Osteoblast (primary cell): ENCODE measurements at regions not wholly inside any gene's neighbourhood (a gene's known extent, or its start where the extent isn't known, plus 50 kb on each side); places are given as distances from the start of the nearest gene placed in this dataset.

Experiments
- DNase-seq: peaks from one replicate; pipeline ENCODE4 v3.0.0; 2011; ENCODE audit warnings: low spot score, mixed read lengths; ENCODE audit not compliant: insufficient read length; ENCODE audit errors: missing footprints
- H2AFZ ChIP-seq: 2 replicates; pipeline ENCODE4 v1.6.0; 2011; ENCODE audit warnings: mild to moderate bottlenecking, low read length
- H3K27ac ChIP-seq: 2 replicates; pipeline ENCODE4 v1.5.1; 2011; ENCODE audit warnings: mild to moderate bottlenecking, low read depth, low read length, moderate library complexity
- H3K27me3 ChIP-seq: 2 replicates; pipeline ENCODE4 v1.6.0; 2012; ENCODE audit warnings: mild to moderate bottlenecking, control low read depth, inconsistent platforms, low read length, moderate library complexity; ENCODE audit not compliant: insufficient read depth
- H3K36me3 ChIP-seq: 2 replicates; pipeline ENCODE4 v1.5.1; 2011; ENCODE audit warnings: mild to moderate bottlenecking, low read length, control low read depth, moderate library complexity; ENCODE audit not compliant: insufficient read depth
- H3K4me1 ChIP-seq: 2 replicates; pipeline ENCODE4 v1.5.1; 2011; ENCODE audit warnings: mild to moderate bottlenecking, low read length, control low read depth, moderate library complexity; ENCODE audit not compliant: insufficient read depth
- H3K4me2 ChIP-seq: 2 replicates; pipeline ENCODE4 v1.6.0; 2011; ENCODE audit warnings: mild to moderate bottlenecking, low read length; ENCODE audit not compliant: insufficient read depth
- H3K4me3 ChIP-seq: fragments of 200-600 bp; sonication (generic); 3 replicates; pipeline ENCODE4 v1.5.1; 2012; ENCODE audit warnings: mild to moderate bottlenecking, low read length, inconsistent platforms; ENCODE audit not compliant: insufficient read depth
- H3K79me2 ChIP-seq: 2 replicates; pipeline ENCODE4 v1.6.0; 2012; ENCODE audit warnings: mild to moderate bottlenecking, low read length, control low read depth, inconsistent platforms; ENCODE audit not compliant: insufficient read depth
- H3K9me3 ChIP-seq: 2 replicates; pipeline ENCODE4 v1.5.1; 2011; ENCODE audit warnings: low read depth, low read length, control low read depth
- H4K20me1 ChIP-seq: 2 replicates; pipeline ENCODE4 v1.6.0; 2012; ENCODE audit warnings: mild to moderate bottlenecking, low read length, control low read depth; ENCODE audit not compliant: insufficient read depth
- CTCF ChIP-seq: IDR thresholded peaks from 2 replicates; pipeline ENCODE4 v1.5.1; 2011; ENCODE audit warnings: mild to moderate bottlenecking, low read depth, low read length, moderate library complexity; ENCODE audit errors: extremely low read depth

GRCh38 chr18:68270017-68270416 is 444.9 kb downstream of the TMX3 start:
- no peaks in the 10 kb centered on the region for H3K36me3 ChIP-seq

GRCh38 chr18:68267583-68267982 is 447.3 kb downstream of the TMX3 start:
- H2AFZ ChIP-seq = no peak overlapping the region
- no peak overlapping the region for H3K27ac ChIP-seq
- no peaks in the 10 kb centered on the region for H3K9me3 ChIP-seq
- no peak for TF ChIP-seq CTCF
- H3K36me3 ChIP-seq = no peaks in the 10 kb centered on the region
- H3K4me1 ChIP-seq = peaks cover 17% of the 10 kb centered on the region
- DNase-seq = no peak
- no peak overlapping the region for H3K4me3 ChIP-seq
- H3K4me2 ChIP-seq = no peak overlapping the region
- H4K20me1 ChIP-seq = no peaks in the 10 kb centered on the region
- no peaks in the 10 kb centered on the region for H3K27me3 ChIP-seq
- H3K79me2 ChIP-seq = no peaks in the 10 kb centered on the region

More at GRCh38 chr18:68270017-68270416, 444.9 kb downstream of the TMX3 start:
- H3K9me3 ChIP-seq = no peaks in the 10 kb centered on the region
- no peak for TF ChIP-seq CTCF
- no peaks in the 10 kb centered on the region for H3K27me3 ChIP-seq
- H3K79me2 ChIP-seq = no peaks in the 10 kb centered on the region
- no peak overlapping the region for H3K4me3 ChIP-seq
- H4K20me1 ChIP-seq = no peaks in the 10 kb centered on the region
- no peak overlapping the region for H3K27ac ChIP-seq
- no peak overlapping the region for H3K4me2 ChIP-seq
- H2AFZ ChIP-seq = no peak overlapping the region
- DNase-seq = no peak
- H3K4me1 ChIP-seq = peaks cover 3% of the 10 kb centered on the region

GRCh38 chr18:68263481-68263880 is 451.4 kb downstream of the TMX3 start:
- Histone ChIP-seq H4K20me1 (no peaks in the 10 kb centered on the region), H3K4me2 (peak overlapping the region; percentile 74), H3K4me1 (peaks cover 20% of the 10 kb centered on the region), H3K4me3 (peak overlapping the region; percentile 45), H3K79me2 (no peaks in the 10 kb centered on the region), H2AFZ (peak overlapping the region; percentile 9), H3K27ac (peak overlapping the region; percentile 70), H3K36me3 (no peaks in the 10 kb centered on the region), H3K27me3 (no peaks in the 10 kb centered on the region), H3K9me3 (no peaks in the 10 kb centered on the region)
- TF ChIP-seq CTCF = no peak
- no peak for DNase-seq

GRCh38 chr18:68262690-68263294 is 452.1 kb downstream of the TMX3 start:
- Histone ChIP-seq H4K20me1 (no peaks in the 10 kb centered on the region), H3K4me2 (peak overlapping the region; percentile 74), H2AFZ (no peak overlapping the region), H3K4me3 (no peak overlapping the region), H3K27me3 (no peaks in the 10 kb centered on the region), H3K79me2 (no peaks in the 10 kb centered on the region), H3K4me1 (peaks cover 17% of the 10 kb centered on the region), H3K9me3 (no peaks in the 10 kb centered on the region), H3K27ac (peak overlapping the region; percentile 70), H3K36me3 (no peaks in the 10 kb centered on the region)
- DNase-seq = peak; percentile 3
- TF ChIP-seq CTCF = no peak
